Astrocyte (in vitro differentiated cells and primary cell): ENCODE measurements at regions not wholly inside any gene's neighbourhood (a gene's known extent, or its start where the extent isn't known, plus 50 kb on each side); places are given as distances from the start of the nearest gene placed in this dataset.

ENCODE experiments used
- DNase-seq: peaks from one replicate; pipeline ENCODE4 v3.0.0-alpha.2; 2010; ENCODE audit warnings: low read depth
- FAIRE-seq: peaks from 2 replicates; lab custom pipeline; 2011; peaks lifted over from hg19 to GRCh38; lab: Jason Lieb, UNC
- H2AFZ ChIP-seq: 2 replicates; pipeline ENCODE4 v1.6.0; 2012; ENCODE audit warnings: low read depth, low read length, inconsistent platforms
- H3K27ac ChIP-seq: 2 replicates; pipeline ENCODE4 v1.5.1; 2011; ENCODE audit warnings: low read depth, low read length, inconsistent platforms
- H3K27me3 ChIP-seq: 2 replicates; pipeline ENCODE4 v1.6.0; 2011; ENCODE audit warnings: low read length, inconsistent platforms; ENCODE audit not compliant: insufficient read depth
- H3K36me3 ChIP-seq: 2 replicates; pipeline ENCODE4 v1.5.1; 2011; ENCODE audit warnings: low read length, inconsistent platforms; ENCODE audit not compliant: insufficient read depth
- H3K4me1 ChIP-seq: 2 replicates; pipeline ENCODE4 v1.5.1; 2011; ENCODE audit warnings: low read length, inconsistent platforms; ENCODE audit not compliant: insufficient read depth
- H3K4me2 ChIP-seq: 2 replicates; pipeline ENCODE4 v1.6.0; 2012; ENCODE audit warnings: low read length, inconsistent platforms
- H3K4me3 ChIP-seq: 2 replicates; pipeline ENCODE4 v1.5.1; 2011; ENCODE audit warnings: low read depth, mild to moderate bottlenecking, low read length, inconsistent platforms; ENCODE audit not compliant: insufficient read depth
- H3K79me2 ChIP-seq: 2 replicates; pipeline ENCODE4 v1.6.0; 2012; ENCODE audit warnings: mild to moderate bottlenecking, low read length, inconsistent platforms; ENCODE audit not compliant: insufficient read depth
- H3K9ac ChIP-seq: 2 replicates; pipeline ENCODE4 v1.6.0; 2012; ENCODE audit warnings: mild to moderate bottlenecking, low read length, inconsistent platforms
- H3K9me3 ChIP-seq: 2 replicates; pipeline ENCODE4 v1.5.1; 2012; ENCODE audit warnings: low read depth, mild to moderate bottlenecking, low read length, inconsistent platforms; ENCODE audit not compliant: insufficient read depth
- H4K20me1 ChIP-seq: 2 replicates; pipeline ENCODE4 v1.6.0; 2012; ENCODE audit warnings: low read length, inconsistent platforms; ENCODE audit not compliant: insufficient read depth
- H3K27ac Mint-ChIP-seq: one replicate; pipeline ENCODE4 v1.8.0; 2021; ENCODE audit warnings: mild to moderate bottlenecking, mixed read lengths; ENCODE audit not compliant: unreplicated experiment
- H3K27me3 Mint-ChIP-seq: one replicate; pipeline ENCODE4 v1.8.0; 2021; ENCODE audit warnings: low read depth, mixed read lengths; ENCODE audit not compliant: unreplicated experiment
- H3K36me3 Mint-ChIP-seq: one replicate; pipeline ENCODE4 v1.8.0; 2021; ENCODE audit warnings: low read depth, mixed read lengths; ENCODE audit not compliant: unreplicated experiment
- H3K4me1 Mint-ChIP-seq: one replicate; pipeline ENCODE4 v1.8.0; 2021; ENCODE audit warnings: low read depth, mixed read lengths; ENCODE audit not compliant: unreplicated experiment
- H3K4me3 Mint-ChIP-seq: one replicate; pipeline ENCODE4 v1.8.0; 2021; ENCODE audit warnings: mild to moderate bottlenecking, moderate library complexity, mixed read lengths; ENCODE audit not compliant: unreplicated experiment
- H3K9me3 Mint-ChIP-seq: one replicate; pipeline ENCODE4 v1.8.0; 2021; ENCODE audit warnings: mild to moderate bottlenecking, mixed read lengths; ENCODE audit not compliant: unreplicated experiment
- CTCF ChIP-seq: IDR thresholded peaks from 2 replicates; pipeline ENCODE4 v1.5.1; 2011; ENCODE audit warnings: low read depth, mild to moderate bottlenecking, inconsistent platforms, low read length, moderate library complexity; ENCODE audit not compliant: insufficient read depth
- EZH2 ChIP-seq: IDR thresholded peaks from 2 replicates; pipeline ENCODE4 v1.6.1; 2012; ENCODE audit warnings: mild to moderate bottlenecking, low read length, inconsistent platforms; ENCODE audit not compliant: insufficient read depth

DNA sequence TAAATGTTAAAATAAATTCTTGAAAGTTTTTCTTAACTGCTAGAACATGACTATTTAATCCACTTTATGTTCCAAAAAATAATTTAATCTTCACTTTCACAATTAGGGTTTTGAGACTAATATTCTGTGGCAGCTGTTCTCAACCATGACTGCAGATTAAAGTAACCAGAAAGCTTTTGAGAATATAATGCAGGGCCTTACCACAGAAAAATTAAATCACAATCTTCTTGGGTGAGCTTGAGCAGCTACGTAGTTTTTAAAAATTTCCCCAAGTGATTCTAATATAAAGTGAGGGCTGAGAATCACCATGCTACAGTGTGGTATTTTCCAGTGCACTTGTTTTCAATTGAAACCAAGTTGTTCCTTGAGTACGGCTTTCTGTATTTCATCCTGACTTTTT is 196.6 kb upstream of the PTCHD4 start:
- Histone ChIP-seq H3K9ac (no peak overlapping the region), H3K36me3 (no peaks in the 10 kb centered on the region), H3K4me3 (no peak overlapping the region), H3K27me3 (no peaks in the 10 kb centered on the region), H3K4me1 (no peaks in the 10 kb centered on the region), H3K4me2 (no peak overlapping the region), H4K20me1 (no peaks in the 10 kb centered on the region), H3K9me3 (no peaks in the 10 kb centered on the region), H3K79me2 (no peaks in the 10 kb centered on the region), H3K27ac (no peak overlapping the region), H2AFZ (no peak overlapping the region)
- FAIRE-seq (no peak), DNase-seq (no peak)
- no peak overlapping the region for H3K4me3 Mint-ChIP-seq
- H3K27me3 Mint-ChIP-seq, result peaks cover 3% of the 10 kb centered on the region
- TF ChIP-seq EZH2 (no peak), CTCF (no peak)
- no peaks in the 10 kb centered on the region for H3K4me1 Mint-ChIP-seq
- H3K9me3 Mint-ChIP-seq, result no peaks in the 10 kb centered on the region
- H3K36me3 Mint-ChIP-seq, result no peaks in the 10 kb centered on the region
- no peak overlapping the region for H3K27ac Mint-ChIP-seq

- no peak for FAIRE-seq
- no peak overlapping the region for H3K4me3 Mint-ChIP-seq
- no peaks in the 10 kb centered on the region for H3K36me3 ChIP-seq
- H3K27me3 Mint-ChIP-seq, result no peaks in the 10 kb centered on the region
- no peak for TF ChIP-seq EZH2
- no peak for TF ChIP-seq CTCF
- H3K27ac Mint-ChIP-seq, result no peak overlapping the region
- H3K9me3 ChIP-seq, result no peaks in the 10 kb centered on the region
- H3K9ac ChIP-seq, result no peak overlapping the region
- H3K36me3 Mint-ChIP-seq, result no peaks in the 10 kb centered on the region
- H3K4me3 ChIP-seq, result no peak overlapping the region
- peaks cover 5% of the 10 kb centered on the region for H3K9me3 Mint-ChIP-seq
- no peak overlapping the region for H3K27ac ChIP-seq
- H2AFZ ChIP-seq, result no peak overlapping the region
- H3K27me3 ChIP-seq, result no peaks in the 10 kb centered on the region
- no peak overlapping the region for H3K4me2 ChIP-seq
- no peaks in the 10 kb centered on the region for H3K79me2 ChIP-seq
- no peak for DNase-seq
- no peaks in the 10 kb centered on the region for H3K4me1 Mint-ChIP-seq
- no peaks in the 10 kb centered on the region for H4K20me1 ChIP-seq
- H3K4me1 ChIP-seq, result no peaks in the 10 kb centered on the region
Observed at GRCh38 chr6:48290595-48290994, 179.6 kb upstream of the PTCHD4 start.

GRCh38 chr6:48289841-48290240 is 178.8 kb upstream of the PTCHD4 start:
- TF ChIP-seq EZH2, result no peak
- no peak for TF ChIP-seq CTCF

More at GRCh38 chr6:48289841-48290240, 178.8 kb upstream of the PTCHD4 start:
- peaks cover 5% of the 10 kb centered on the region for H3K9me3 Mint-ChIP-seq
- H3K4me1 Mint-ChIP-seq, result no peaks in the 10 kb centered on the region
- no peaks in the 10 kb centered on the region for H3K27me3 Mint-ChIP-seq
- Histone ChIP-seq H3K9ac (no peak overlapping the region), H4K20me1 (no peaks in the 10 kb centered on the region), H3K27me3 (no peaks in the 10 kb centered on the region), H3K79me2 (no peaks in the 10 kb centered on the region), H3K4me2 (no peak overlapping the region), H3K4me1 (no peaks in the 10 kb centered on the region), H3K36me3 (no peaks in the 10 kb centered on the region), H3K27ac (no peak overlapping the region), H3K4me3 (no peak overlapping the region), H3K9me3 (no peaks in the 10 kb centered on the region), H2AFZ (no peak overlapping the region)
- DNase-seq (no peak), FAIRE-seq (no peak)
- H3K4me3 Mint-ChIP-seq, result no peak overlapping the region
- H3K36me3 Mint-ChIP-seq, result no peaks in the 10 kb centered on the region
- H3K27ac Mint-ChIP-seq, result no peak overlapping the region
